Kasumi-1 (cell line): ENCODE measurements at regions not wholly inside any gene's neighbourhood (a gene's known extent, or its start where the extent isn't known, plus 50 kb on each side); places are given as distances from the start of the nearest gene placed in this dataset.

Experiments
- DNase-seq, 2 experiments: peaks; one replicate each; lab custom pipeline; 2025; lab: John Stamatoyannopoulos, UW

- DNase-seq: no peak
Measured at GRCh38 chr5:67515020-67515689, 318.6 kb upstream of the CD180 start.

- DNase-seq: no peak
Measured at GRCh38 chr5:67512758-67513157, 316.2 kb upstream of the CD180 start.

GRCh38 chr5:67511911-67512310, 315.3 kb upstream of the CD180 start:
- DNase-seq: no peak

GRCh38 chr5:67510204-67510603, 313.6 kb upstream of the CD180 start:
- DNase-seq: no peak

GRCh38 chr5:67509402-67510186, 313.0 kb upstream of the CD180 start:
- DNase-seq: no peak

GRCh38 chr5:67506241-67506640, 309.6 kb upstream of the CD180 start:
- no peak for DNase-seq

GRCh38 chr5:67502951-67503350, 306.4 kb upstream of the CD180 start:
- no peak for DNase-seq

GRCh38 chr5:67496051-67496450, 299.5 kb upstream of the CD180 start:
- DNase-seq: no peak

- no peak for DNase-seq
Measured at GRCh38 chr5:67495072-67495471, 298.5 kb upstream of the CD180 start.

GRCh38 chr5:67494186-67494855, 297.7 kb upstream of the CD180 start:
- no peak for DNase-seq

GRCh38 chr5:67493676-67494075, 297.1 kb upstream of the CD180 start:
- peak; percentile 25 to 35 for DNase-seq

- DNase-seq: no peak
Measured at GRCh38 chr5:67490543-67491321, 294.1 kb upstream of the CD180 start.

- no peak for DNase-seq
Measured at GRCh38 chr5:67488885-67489284, 292.3 kb upstream of the CD180 start.

GRCh38 chr5:67487862-67488261, 291.3 kb upstream of the CD180 start:
- no peak for DNase-seq

GRCh38 chr5:67483453-67484030, 286.9 kb upstream of the CD180 start:
- no peak for DNase-seq

- no peak for DNase-seq
Measured at GRCh38 chr5:67481362-67481761, 284.8 kb upstream of the CD180 start.

GRCh38 chr5:67478337-67478736, 281.7 kb upstream of the CD180 start:
- no peak for DNase-seq

- DNase-seq: no peak
Measured at GRCh38 chr5:67476995-67477394, 280.4 kb upstream of the CD180 start.

GRCh38 chr5:67476531-67476930, 279.9 kb upstream of the CD180 start:
- DNase-seq: no peak

- no peak for DNase-seq
Measured at GRCh38 chr5:67475489-67475888, 278.9 kb upstream of the CD180 start.

- DNase-seq: no peak
Measured at GRCh38 chr5:67474597-67475238, 278.1 kb upstream of the CD180 start.
